ENCODE measurements at regions not wholly inside any gene's neighbourhood (a gene's known extent, or its start where the extent isn't known, plus 50 kb on each side); places are given as distances from the start of the nearest gene placed in this dataset.

- intact Hi-C loops (cut with micrococcal nuclease): no loop called here
- no peak overlapping the region for H3K4me3 Mint-ChIP-seq (ENCODE audit: unreplicated experiment)
- peaks cover 32% of the 10 kb centered on the region for H3K27me3 Mint-ChIP-seq (ENCODE audit: insufficient read depth, unreplicated experiment)
- no peaks in the 10 kb centered on the region for H3K9me3 Mint-ChIP-seq (ENCODE audit: unreplicated experiment)
- ChIA-PET CTCF (interaction anchor here (0.6 to 1.0 kb wide), 2 partner anchors 18 to 686 kb away, joined by 3 read pairs; no protein-coding TSS in a partner anchor), POLR2A (no interaction called here)
- H3K27ac Mint-ChIP-seq (ENCODE audit: low read depth, unreplicated experiment): no peak overlapping the region
- H3K36me3 Mint-ChIP-seq (ENCODE audit: insufficient read depth, unreplicated experiment): no peaks in the 10 kb centered on the region
- no TSS peak for BruUV-seq (replicated peaks)
- no peak for TF ChIP-seq CTCF (IDR thresholded peaks at IDR 0.05; ENCODE audit: unreplicated experiment)
- no peak for DNase-seq (ENCODE audit: unreplicated experiment)
- no peaks in the 10 kb centered on the region for H3K4me1 Mint-ChIP-seq (ENCODE audit: insufficient read depth, unreplicated experiment)
These were observed 184.4 kb upstream of the DOK6 start for GRCh38 chr18:69216321-69216720.

GRCh38 chr18:69217196-69218000 lies 183.3 kb upstream of the DOK6 start:
- H3K4me1 Mint-ChIP-seq (ENCODE audit: insufficient read depth, unreplicated experiment): no peaks in the 10 kb centered on the region
- no peak overlapping the region for H3K27ac Mint-ChIP-seq (ENCODE audit: low read depth, unreplicated experiment)
- H3K4me3 Mint-ChIP-seq (ENCODE audit: unreplicated experiment): no peak overlapping the region
- H3K27me3 Mint-ChIP-seq (ENCODE audit: insufficient read depth, unreplicated experiment): peaks cover 30% of the 10 kb centered on the region
- CTCF ChIA-PET: interaction anchor here (0.6 kb wide), 1 partner anchor 12 kb away, joined by 3 read pairs; no protein-coding TSS in a partner anchor
- no peak for TF ChIP-seq CTCF (IDR thresholded peaks at IDR 0.05; ENCODE audit: unreplicated experiment)
- POLR2A ChIA-PET: no interaction called here
- DNase-seq (ENCODE audit: unreplicated experiment): no peak
- intact Hi-C loops (cut with micrococcal nuclease): no loop called here
- H3K36me3 Mint-ChIP-seq (ENCODE audit: insufficient read depth, unreplicated experiment): no peaks in the 10 kb centered on the region
- BruUV-seq (replicated peaks): no TSS peak
- no peaks in the 10 kb centered on the region for H3K9me3 Mint-ChIP-seq (ENCODE audit: unreplicated experiment)

GRCh38 chr18:69220529-69220928 lies 180.2 kb upstream of the DOK6 start:
- H3K27ac Mint-ChIP-seq (ENCODE audit: low read depth, unreplicated experiment): no peak overlapping the region
- CTCF ChIA-PET: no interaction called here

GRCh38 chr18:69222089-69222488 lies 178.6 kb upstream of the DOK6 start:
- Mint-ChIP-seq H3K27ac (ENCODE audit: low read depth, unreplicated experiment) (no peak overlapping the region), H3K9me3 (ENCODE audit: unreplicated experiment) (no peaks in the 10 kb centered on the region), H3K4me1 (ENCODE audit: insufficient read depth, unreplicated experiment) (no peaks in the 10 kb centered on the region), H3K27me3 (ENCODE audit: insufficient read depth, unreplicated experiment) (peaks cover 41% of the 10 kb centered on the region), H3K4me3 (ENCODE audit: unreplicated experiment) (no peak overlapping the region), H3K36me3 (ENCODE audit: insufficient read depth, unreplicated experiment) (no peaks in the 10 kb centered on the region)
- no TSS peak for BruUV-seq (replicated peaks)
- DNase-seq (ENCODE audit: unreplicated experiment): no peak
- ChIA-PET POLR2A (no interaction called here), CTCF (interaction anchor here (0.6 to 0.7 kb wide), 2 partner anchors 98 to 369 kb away, joined by 3 to 4 read pairs; no protein-coding TSS in a partner anchor)
- intact Hi-C loops (cut with micrococcal nuclease): no loop called here
- no peak for TF ChIP-seq CTCF (IDR thresholded peaks at IDR 0.05; ENCODE audit: unreplicated experiment)

More at GRCh38 chr18:69220529-69220928, 180.2 kb upstream of the DOK6 start:
- Mint-ChIP-seq H3K9me3 (ENCODE audit: unreplicated experiment) (no peaks in the 10 kb centered on the region), H3K27me3 (ENCODE audit: insufficient read depth, unreplicated experiment) (peaks cover 37% of the 10 kb centered on the region), H3K36me3 (ENCODE audit: insufficient read depth, unreplicated experiment) (no peaks in the 10 kb centered on the region), H3K4me3 (ENCODE audit: unreplicated experiment) (no peak overlapping the region), H3K4me1 (ENCODE audit: insufficient read depth, unreplicated experiment) (no peaks in the 10 kb centered on the region)
- TF ChIP-seq CTCF (IDR thresholded peaks at IDR 0.05; ENCODE audit: unreplicated experiment): no peak
- POLR2A ChIA-PET: no interaction called here
- no peak for DNase-seq (ENCODE audit: unreplicated experiment)
- no TSS peak for BruUV-seq (replicated peaks)
- intact Hi-C loops (cut with micrococcal nuclease): no loop called here
